Stimulated activated memory B cell treated with anti-CD40 and anti-IgM and Interleukin-4, amounts not matched to agents 10 μg/mL and 1 μg/mL and 100 μg/mL, for 72 hours (primary cell): ENCODE measurements at regions not wholly inside any gene's neighbourhood (a gene's known extent, or its start where the extent isn't known, plus 50 kb on each side); places are given as distances from the start of the nearest gene placed in this dataset.

Source experiments
- ATAC-seq: fragments of 150-1000 bp; cut with Tn5 transposase; 2 replicates; pipeline ENCODE4 v1.10.0; 2021
- H3K27ac Mint-ChIP-seq: one replicate; pipeline ENCODE4 v1.8.0; 2022; ENCODE audit warnings: mild to moderate bottlenecking, mixed read lengths
- H3K27me3 Mint-ChIP-seq: one replicate; pipeline ENCODE4 v1.8.0; 2022; ENCODE audit warnings: mixed read lengths
- H3K36me3 Mint-ChIP-seq: one replicate; pipeline ENCODE4 v1.8.0; 2022; ENCODE audit warnings: mixed read lengths
- H3K4me1 Mint-ChIP-seq: one replicate; pipeline ENCODE4 v1.8.0; 2022; ENCODE audit warnings: mixed read lengths
- H3K4me3 Mint-ChIP-seq: one replicate; pipeline ENCODE4 v1.8.0; 2022; ENCODE audit warnings: mild to moderate bottlenecking, moderate library complexity, mixed read lengths
- H3K9me3 Mint-ChIP-seq: one replicate; pipeline ENCODE4 v1.8.0; 2022; ENCODE audit warnings: mixed read lengths

DNA sequence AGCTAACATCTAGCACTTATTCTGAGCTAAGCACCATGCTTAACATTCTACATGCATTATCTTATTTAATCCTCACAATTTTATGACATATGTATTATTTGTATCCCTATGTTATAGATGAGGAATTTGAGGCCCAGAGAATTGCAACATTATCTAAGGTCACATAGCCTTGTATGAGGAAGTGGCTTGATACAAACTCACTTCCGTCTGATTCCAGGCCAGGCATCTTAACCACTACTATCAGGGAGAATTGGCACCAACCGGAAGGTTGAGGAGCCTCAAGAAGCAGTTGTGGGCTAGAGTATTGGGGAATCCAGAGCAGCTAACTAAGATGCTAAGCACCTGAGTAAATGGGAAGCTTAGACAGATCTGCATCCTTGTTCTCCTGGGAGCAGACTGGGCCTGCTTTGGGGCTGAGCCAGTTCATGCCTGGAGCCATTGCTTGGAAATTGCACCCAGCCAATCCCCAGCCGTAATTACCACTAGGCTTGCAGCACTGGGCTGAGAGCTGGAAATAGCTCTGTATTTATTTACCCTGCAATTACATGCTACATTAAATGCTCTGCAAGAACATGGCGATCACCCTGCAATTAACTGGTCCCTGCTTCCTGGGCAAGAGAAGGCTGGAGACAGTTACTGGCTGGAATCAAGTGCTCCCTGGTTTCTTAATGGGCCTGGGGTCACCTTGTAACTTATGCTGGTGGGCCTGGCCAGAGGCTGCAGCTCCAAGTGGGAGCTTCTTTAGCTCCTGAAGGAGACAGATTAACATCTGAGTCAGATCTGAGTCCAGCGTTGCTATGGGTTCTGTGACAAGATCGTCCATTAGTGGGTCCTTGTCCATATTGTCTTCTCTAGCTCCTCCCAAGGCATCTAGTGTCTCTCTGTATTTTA lies 273.1 kb upstream of the CCL2 start:
- H3K4me1 Mint-ChIP-seq = peaks cover 7% of the 10 kb centered on the region
- H3K36me3 Mint-ChIP-seq = no peaks in the 10 kb centered on the region
- H3K9me3 Mint-ChIP-seq = no peaks in the 10 kb centered on the region
- H3K27me3 Mint-ChIP-seq = no peaks in the 10 kb centered on the region
- no peak for ATAC-seq
- H3K27ac Mint-ChIP-seq = no peak overlapping the region
- no peak overlapping the region for H3K4me3 Mint-ChIP-seq

DNA sequence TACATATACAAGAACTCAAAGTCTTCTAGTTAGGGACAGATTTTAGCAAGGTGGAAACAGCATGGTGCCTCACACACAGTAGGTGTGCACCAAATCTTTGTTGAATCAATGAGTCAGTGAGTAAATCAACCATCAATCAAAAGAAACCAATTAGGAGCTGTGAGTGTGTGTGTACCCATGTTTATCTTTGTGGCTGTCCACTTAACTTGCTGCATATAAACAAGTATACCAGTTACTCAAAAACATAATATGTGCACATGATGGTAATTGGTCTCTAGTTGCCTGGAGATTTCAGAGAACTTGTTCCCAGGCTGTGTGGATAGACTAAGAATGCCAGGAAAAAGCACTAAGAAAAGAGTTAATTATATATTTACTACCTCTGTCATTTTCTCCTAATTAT lies 272.2 kb upstream of the CCL2 start:
- Mint-ChIP-seq H3K9me3 (no peaks in the 10 kb centered on the region), H3K4me1 (peaks cover 7% of the 10 kb centered on the region), H3K36me3 (no peaks in the 10 kb centered on the region), H3K4me3 (no peak overlapping the region), H3K27ac (no peak overlapping the region), H3K27me3 (no peaks in the 10 kb centered on the region)
- ATAC-seq = no peak

DNA sequence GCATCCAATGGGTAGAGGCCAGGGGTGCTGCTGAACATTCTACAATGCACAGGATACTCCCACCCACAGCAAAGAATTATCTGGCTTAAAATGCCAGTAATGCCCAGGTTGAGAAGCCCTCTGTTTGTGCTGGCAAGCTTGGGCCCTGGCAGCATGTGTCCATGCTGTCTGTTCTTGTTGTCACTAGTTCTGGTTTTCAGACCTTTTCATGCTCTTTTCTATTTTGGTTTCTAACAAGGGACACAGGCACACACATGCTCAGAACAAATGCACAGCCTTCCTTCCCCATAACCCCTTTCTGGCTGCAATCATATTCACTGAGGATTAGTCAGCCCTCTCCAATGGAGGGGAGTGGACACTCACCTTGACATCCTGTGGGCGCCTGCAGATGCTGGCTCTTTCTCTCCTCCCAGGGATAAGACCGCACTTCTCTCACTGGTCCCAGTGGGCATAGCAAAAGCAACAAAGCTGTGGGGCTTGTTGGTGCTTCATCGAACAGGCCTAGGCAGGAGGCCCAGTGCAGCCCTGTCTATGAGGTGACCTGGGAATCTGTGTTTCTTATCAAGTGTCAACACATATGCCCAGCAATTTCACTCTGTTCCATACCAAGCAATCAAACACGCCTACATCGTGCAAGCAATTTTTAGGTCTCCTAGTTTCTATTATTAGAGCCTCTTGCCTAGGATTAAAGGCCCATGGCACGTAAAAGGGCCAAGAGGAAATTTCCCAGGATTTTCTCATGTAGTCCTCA lies 271.1 kb upstream of the CCL2 start:
- H3K36me3 Mint-ChIP-seq = no peaks in the 10 kb centered on the region
- peaks cover 7% of the 10 kb centered on the region for H3K4me1 Mint-ChIP-seq
- ATAC-seq = no peak
- H3K27ac Mint-ChIP-seq = no peak overlapping the region
- peaks cover 4% of the 10 kb centered on the region for H3K9me3 Mint-ChIP-seq
- peaks cover 8% of the 10 kb centered on the region for H3K27me3 Mint-ChIP-seq
- no peak overlapping the region for H3K4me3 Mint-ChIP-seq

DNA sequence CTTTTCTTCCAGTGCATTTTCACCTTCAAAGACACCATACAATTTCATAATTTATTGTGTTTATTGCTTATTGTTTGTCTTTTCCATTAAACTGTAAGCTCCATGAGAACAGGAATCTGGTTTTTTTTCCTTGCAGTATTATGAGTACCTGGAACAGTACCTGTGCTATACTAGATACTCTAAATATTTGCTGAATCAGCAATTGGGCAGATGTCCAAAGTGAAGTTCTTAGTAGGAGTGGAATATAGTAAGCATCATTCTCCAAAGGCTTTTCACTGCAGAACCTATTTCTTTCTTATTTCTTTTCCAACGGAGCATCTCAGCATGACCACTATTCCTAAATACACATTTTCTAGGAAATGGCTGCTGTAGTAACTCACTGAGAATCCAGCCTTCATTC lies 269.0 kb upstream of the CCL2 start:
- Mint-ChIP-seq H3K27ac (no peak overlapping the region), H3K9me3 (peaks cover 4% of the 10 kb centered on the region), H3K4me1 (no peaks in the 10 kb centered on the region), H3K36me3 (no peaks in the 10 kb centered on the region), H3K4me3 (no peak overlapping the region), H3K27me3 (peaks cover 18% of the 10 kb centered on the region)
- no peak for ATAC-seq

DNA sequence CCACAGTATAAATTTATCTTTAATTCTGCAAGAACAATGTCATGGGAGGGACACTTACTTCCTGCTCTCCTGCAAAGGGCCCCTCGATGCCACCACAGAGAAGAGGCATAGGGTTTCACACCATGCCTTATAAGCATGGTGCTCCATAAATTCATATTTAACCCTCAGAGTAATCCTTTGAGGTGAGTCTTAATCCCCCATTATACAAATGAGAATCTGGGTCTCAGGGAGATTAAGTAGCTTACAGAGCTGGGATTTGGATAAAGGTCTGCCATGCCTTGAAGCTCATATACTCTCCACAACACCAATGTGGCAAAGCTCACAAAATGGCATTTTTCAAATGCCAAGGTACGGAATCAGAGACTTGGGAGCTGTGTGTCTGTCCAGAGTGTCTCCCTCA lies 268.5 kb upstream of the CCL2 start:
- H3K27ac Mint-ChIP-seq = no peak overlapping the region
- H3K9me3 Mint-ChIP-seq = peaks cover 4% of the 10 kb centered on the region
- no peak for ATAC-seq
- H3K4me1 Mint-ChIP-seq = no peaks in the 10 kb centered on the region
- H3K27me3 Mint-ChIP-seq = peaks cover 18% of the 10 kb centered on the region
- no peaks in the 10 kb centered on the region for H3K36me3 Mint-ChIP-seq
- H3K4me3 Mint-ChIP-seq = no peak overlapping the region

DNA sequence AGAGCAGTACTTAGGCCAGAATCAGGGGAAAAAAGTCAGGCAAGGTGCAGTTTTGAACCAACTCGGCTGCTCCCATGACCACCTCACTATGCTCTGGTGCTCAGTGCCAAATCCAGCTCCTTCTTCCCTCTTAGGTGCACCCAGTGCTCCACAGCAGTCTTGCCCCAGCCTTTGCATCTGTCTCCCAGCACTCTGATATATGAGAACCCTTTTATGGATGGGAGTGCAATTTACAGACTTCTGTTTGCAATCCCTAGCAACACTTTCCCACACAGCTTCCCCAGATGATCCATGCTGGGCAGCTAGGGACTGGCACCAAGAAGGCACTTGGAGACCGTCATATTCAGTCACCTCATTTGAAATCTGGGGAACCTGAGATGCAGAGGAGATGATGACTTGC lies 267.9 kb upstream of the CCL2 start:
- Mint-ChIP-seq H3K27ac (no peak overlapping the region), H3K9me3 (peaks cover 4% of the 10 kb centered on the region), H3K27me3 (peaks cover 18% of the 10 kb centered on the region), H3K4me1 (no peaks in the 10 kb centered on the region), H3K4me3 (no peak overlapping the region), H3K36me3 (no peaks in the 10 kb centered on the region)
- ATAC-seq = no peak

DNA sequence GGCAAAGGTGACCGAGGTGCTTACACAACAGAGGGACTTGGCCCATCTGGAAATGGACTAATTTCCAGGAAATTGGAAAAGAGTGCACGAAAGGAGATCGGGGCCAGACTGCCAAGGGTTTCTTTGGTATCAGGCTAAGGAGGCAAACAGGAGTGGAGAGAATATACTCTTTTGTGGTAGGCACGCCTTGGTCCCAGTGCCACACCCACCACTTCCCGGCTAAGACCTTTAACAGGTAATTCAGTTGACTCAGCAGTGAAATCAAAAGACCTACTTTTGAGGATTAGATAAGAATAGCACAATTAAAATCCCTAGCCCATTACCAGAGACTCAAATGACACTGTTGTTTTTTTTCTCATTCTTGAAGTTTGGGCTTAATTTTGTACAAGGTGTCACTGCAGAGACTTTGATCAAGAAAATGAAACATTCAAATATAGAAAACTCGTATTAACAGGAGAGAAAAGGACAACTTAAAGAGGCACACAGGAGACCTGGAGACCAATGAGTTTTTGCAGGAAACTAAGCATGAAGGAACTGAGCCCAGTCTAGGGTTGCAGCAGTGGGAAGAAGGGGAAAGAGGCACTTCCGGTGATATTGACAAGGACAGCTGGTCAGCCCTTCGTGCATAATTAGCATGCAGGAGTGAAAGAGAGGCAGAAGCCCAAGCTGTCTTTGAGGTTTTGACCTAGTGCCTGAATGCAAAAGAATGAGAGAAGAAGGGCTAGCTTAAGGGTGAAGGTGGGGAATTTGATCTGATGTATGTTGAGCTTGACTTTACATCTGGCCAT lies 265.5 kb upstream of the CCL2 start:
- Mint-ChIP-seq H3K27me3 (peaks cover 18% of the 10 kb centered on the region), H3K4me3 (no peak overlapping the region), H3K27ac (no peak overlapping the region), H3K9me3 (peaks cover 4% of the 10 kb centered on the region), H3K4me1 (no peaks in the 10 kb centered on the region), H3K36me3 (no peaks in the 10 kb centered on the region)
- ATAC-seq = no peak

DNA sequence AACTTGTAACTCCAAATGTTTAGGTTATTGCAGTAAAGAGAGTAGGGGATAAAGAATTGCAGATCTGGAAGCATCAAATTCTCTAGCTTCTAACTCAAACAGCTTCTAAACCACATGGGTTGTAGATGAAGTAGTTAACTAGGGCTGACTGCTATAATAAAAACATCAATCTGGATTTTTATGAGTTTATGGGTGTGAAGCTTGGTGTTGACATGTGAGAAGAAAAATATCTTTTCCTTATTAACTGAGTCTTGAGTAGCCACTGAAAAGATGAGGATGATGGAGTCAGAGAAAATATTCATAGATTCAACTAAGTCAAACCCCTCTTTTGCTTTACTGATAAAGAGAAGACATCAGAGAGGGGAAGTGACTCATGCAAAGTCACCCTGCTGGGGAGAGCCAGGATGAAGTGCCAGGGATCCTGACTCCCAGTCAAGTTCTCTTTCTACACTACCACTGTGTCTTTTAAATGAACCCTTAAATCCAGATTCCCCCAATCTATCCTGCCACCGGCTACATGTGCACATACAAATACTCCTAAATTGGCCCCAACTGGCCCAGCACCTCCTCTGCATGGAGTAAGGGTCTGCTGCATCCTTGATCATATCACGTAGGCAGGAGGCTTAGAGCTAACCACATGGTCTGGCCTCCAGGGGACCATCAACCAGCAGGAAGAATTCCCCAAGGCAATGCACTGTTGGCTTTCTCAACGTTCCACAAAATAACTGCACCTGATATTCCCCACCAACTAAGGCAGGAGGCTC lies 264.0 kb upstream of the CCL2 start:
- H3K36me3 Mint-ChIP-seq = no peaks in the 10 kb centered on the region
- H3K27ac Mint-ChIP-seq = no peak overlapping the region
- ATAC-seq = no peak
- H3K4me3 Mint-ChIP-seq = no peak overlapping the region
- H3K4me1 Mint-ChIP-seq = no peaks in the 10 kb centered on the region
- H3K27me3 Mint-ChIP-seq = peaks cover 18% of the 10 kb centered on the region
- peaks cover 4% of the 10 kb centered on the region for H3K9me3 Mint-ChIP-seq

DNA sequence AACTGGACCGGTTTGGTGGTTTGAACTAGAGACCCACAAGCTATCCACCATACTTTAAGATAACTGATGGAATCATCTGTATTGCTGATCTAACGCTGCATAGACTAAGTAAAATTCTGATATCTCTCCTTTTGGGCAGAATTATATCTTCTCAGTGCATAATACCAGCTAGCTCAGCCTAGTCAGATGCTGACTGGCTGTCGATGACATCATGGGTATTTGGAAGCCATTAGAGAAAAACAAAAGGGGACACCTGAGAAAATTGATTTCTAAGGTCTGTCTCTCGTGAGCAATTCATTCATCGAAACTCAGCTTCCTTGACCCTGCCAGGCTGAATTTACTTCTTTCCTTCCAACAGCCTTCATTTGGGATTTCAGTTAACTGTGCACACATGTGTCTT lies 263.0 kb upstream of the CCL2 start:
- H3K4me1 Mint-ChIP-seq = no peaks in the 10 kb centered on the region
- ATAC-seq = no peak
- H3K36me3 Mint-ChIP-seq = no peaks in the 10 kb centered on the region
- H3K27me3 Mint-ChIP-seq = peaks cover 18% of the 10 kb centered on the region
- peaks cover 4% of the 10 kb centered on the region for H3K9me3 Mint-ChIP-seq
- no peak overlapping the region for H3K4me3 Mint-ChIP-seq
- H3K27ac Mint-ChIP-seq = no peak overlapping the region

DNA sequence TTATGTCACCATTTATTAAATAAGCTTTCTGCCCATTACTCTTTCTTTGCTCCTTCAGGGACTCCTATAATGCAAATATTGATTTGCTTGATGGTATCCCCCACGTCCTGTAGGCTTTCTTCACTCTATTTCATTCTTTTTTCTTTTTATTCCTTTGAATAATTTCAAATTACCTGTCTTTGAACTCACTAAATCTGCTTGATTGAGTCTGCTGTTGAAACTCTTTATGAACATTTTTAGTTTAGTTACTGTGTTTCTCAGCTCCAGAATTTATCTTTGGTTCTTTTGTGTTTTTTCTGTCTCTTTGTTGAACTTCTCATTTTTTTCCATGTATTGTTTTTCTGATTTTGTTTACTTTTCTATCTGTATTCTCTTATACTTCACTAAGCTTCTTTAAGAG lies 254.4 kb upstream of the CCL2 start:
- Mint-ChIP-seq H3K36me3 (no peaks in the 10 kb centered on the region), H3K27ac (no peak overlapping the region), H3K27me3 (peaks cover 13% of the 10 kb centered on the region), H3K9me3 (peaks cover 19% of the 10 kb centered on the region), H3K4me1 (no peaks in the 10 kb centered on the region), H3K4me3 (no peak overlapping the region)
- ATAC-seq = no peak

DNA sequence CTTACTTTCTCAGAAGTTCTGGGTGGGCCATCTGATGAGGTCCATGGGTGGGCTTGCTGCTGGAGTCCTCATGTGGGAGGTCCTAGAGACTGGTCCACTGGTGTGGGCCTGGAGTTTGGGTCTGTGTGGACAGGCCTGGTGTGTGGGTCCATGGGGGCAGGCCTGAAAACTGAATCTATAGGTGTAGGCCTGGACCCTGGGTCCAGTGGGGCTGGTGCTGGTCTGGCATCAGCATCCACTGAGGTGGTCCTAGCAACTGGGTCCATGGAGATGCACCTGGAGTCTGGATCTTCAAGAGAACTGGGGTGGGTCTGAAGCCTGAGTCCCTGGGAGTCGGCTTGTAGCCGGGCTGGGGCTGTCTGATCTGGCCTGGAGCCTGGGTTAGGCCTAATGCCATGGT lies 253.8 kb upstream of the CCL2 start:
- H3K4me3 Mint-ChIP-seq = no peak overlapping the region
- no peaks in the 10 kb centered on the region for H3K4me1 Mint-ChIP-seq
- ATAC-seq = no peak
- no peaks in the 10 kb centered on the region for H3K36me3 Mint-ChIP-seq
- H3K9me3 Mint-ChIP-seq = peaks cover 19% of the 10 kb centered on the region
- H3K27me3 Mint-ChIP-seq = peaks cover 19% of the 10 kb centered on the region
- no peak overlapping the region for H3K27ac Mint-ChIP-seq

DNA sequence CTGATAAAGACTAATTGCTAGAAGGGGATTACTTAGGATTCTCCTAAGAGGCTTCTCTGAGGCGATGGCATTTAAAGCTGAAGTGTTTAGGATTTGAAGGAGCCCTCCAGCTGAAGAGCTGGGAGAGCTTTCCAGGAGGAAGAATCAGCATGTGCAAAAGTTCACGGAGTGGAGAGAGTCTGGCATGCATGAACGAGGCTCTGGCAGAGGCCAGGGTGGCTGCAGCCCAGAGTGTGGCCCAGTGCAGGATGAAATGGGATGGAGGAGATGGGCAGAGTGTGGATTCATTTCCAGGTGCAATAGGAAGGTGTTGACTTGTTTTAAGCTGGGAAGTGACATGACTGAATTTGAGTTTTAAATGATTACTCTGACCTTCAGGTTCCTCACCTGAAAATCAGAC lies 249.0 kb upstream of the CCL2 start:
- H3K9me3 Mint-ChIP-seq = peaks cover 6% of the 10 kb centered on the region
- H3K27me3 Mint-ChIP-seq = peaks cover 22% of the 10 kb centered on the region
- no peaks in the 10 kb centered on the region for H3K36me3 Mint-ChIP-seq
- no peak overlapping the region for H3K27ac Mint-ChIP-seq
- no peak overlapping the region for H3K4me3 Mint-ChIP-seq
- H3K4me1 Mint-ChIP-seq = no peaks in the 10 kb centered on the region
- no peak for ATAC-seq

DNA sequence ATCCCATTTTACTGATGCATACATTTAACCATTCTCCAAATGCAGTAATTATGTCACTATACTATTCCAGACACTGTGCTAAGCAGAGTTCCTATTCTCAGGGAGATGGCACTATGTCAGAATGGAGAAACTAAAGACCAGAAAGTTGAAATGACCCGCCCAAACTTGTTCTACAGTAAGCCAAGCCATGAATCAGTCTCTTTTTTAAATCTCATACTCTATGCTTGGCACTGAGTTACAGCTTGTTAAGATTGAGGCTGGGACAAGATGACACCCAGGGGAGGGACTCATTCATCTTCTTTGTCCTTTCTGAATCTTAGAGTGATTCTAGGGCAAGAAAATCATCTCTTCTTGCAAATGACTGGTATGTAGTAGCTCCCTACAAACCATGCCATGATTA lies 247.0 kb upstream of the CCL2 start:
- H3K4me3 Mint-ChIP-seq = no peak overlapping the region
- no peaks in the 10 kb centered on the region for H3K36me3 Mint-ChIP-seq
- H3K27me3 Mint-ChIP-seq = peaks cover 21% of the 10 kb centered on the region
- no peaks in the 10 kb centered on the region for H3K4me1 Mint-ChIP-seq
- no peak overlapping the region for H3K27ac Mint-ChIP-seq
- no peaks in the 10 kb centered on the region for H3K9me3 Mint-ChIP-seq
- ATAC-seq = no peak

DNA sequence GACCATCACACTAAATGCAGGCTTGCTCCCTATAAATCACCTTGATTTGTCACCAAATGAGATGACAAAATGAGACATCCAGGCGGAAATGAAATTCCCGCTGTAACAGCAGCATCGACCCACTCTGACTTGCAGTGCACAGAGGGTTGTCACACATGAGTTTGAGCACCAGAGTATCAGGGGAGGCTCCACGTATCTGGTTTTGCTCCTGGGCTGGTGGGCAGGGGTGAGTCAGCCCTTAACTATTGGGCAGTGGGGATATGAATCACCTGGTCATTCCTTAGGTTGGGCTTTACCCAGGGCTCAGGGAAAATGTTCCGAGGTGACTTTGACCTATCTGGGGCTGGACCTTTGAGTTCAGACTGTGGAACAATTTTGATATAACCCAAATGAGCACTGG lies 245.2 kb upstream of the CCL2 start:
- Mint-ChIP-seq H3K36me3 (no peaks in the 10 kb centered on the region), H3K27ac (no peak overlapping the region), H3K9me3 (no peaks in the 10 kb centered on the region), H3K27me3 (peaks cover 21% of the 10 kb centered on the region), H3K4me3 (no peak overlapping the region), H3K4me1 (no peaks in the 10 kb centered on the region)
- no peak for ATAC-seq

DNA sequence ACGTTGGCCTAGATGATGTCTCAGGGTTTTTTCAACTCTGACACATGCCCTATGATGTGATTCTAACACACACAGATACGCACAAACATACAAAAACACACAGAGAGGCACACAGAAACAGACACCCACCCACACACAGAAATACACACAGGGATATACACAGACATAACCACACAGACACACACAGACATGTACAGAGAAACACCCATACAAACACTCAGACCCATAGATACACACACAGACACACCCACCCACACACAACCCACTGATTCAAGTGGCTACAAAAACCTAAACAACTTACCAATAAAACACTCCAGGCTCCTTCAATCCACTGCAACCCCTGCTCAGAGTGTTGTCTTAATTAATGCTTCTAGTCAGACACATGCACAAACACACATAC lies 244.6 kb upstream of the CCL2 start:
- no peak for ATAC-seq
- peaks cover 18% of the 10 kb centered on the region for H3K27me3 Mint-ChIP-seq
- no peak overlapping the region for H3K27ac Mint-ChIP-seq
- H3K36me3 Mint-ChIP-seq = no peaks in the 10 kb centered on the region
- H3K9me3 Mint-ChIP-seq = no peaks in the 10 kb centered on the region
- H3K4me1 Mint-ChIP-seq = no peaks in the 10 kb centered on the region
- H3K4me3 Mint-ChIP-seq = no peak overlapping the region
